ENCODE measurements at regions not wholly inside any gene's neighbourhood (a gene's known extent, or its start where the extent isn't known, plus 50 kb on each side); places are given as distances from the start of the nearest gene placed in this dataset.

DNA sequence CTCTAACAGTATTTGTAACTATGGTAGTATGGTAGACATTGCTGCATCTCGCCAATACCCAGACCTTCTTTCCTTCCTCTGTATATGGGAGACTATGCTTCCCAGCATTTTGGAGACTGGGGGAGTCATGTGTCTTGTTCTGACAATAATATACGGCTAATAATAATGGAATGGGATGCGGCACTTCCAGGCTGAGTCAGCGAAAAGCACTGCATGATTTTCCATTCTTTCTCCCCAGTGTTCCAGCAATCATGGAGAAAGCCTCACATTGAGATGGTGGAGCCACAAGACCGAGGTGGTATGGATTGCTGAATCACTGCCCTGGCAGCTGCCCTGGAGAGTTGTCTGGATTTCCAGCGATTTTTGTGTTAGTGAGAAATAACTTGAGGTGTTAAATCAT is 77.1 kb upstream of the FIBIN start:
- TF ChIP-seq, protein P1, sequence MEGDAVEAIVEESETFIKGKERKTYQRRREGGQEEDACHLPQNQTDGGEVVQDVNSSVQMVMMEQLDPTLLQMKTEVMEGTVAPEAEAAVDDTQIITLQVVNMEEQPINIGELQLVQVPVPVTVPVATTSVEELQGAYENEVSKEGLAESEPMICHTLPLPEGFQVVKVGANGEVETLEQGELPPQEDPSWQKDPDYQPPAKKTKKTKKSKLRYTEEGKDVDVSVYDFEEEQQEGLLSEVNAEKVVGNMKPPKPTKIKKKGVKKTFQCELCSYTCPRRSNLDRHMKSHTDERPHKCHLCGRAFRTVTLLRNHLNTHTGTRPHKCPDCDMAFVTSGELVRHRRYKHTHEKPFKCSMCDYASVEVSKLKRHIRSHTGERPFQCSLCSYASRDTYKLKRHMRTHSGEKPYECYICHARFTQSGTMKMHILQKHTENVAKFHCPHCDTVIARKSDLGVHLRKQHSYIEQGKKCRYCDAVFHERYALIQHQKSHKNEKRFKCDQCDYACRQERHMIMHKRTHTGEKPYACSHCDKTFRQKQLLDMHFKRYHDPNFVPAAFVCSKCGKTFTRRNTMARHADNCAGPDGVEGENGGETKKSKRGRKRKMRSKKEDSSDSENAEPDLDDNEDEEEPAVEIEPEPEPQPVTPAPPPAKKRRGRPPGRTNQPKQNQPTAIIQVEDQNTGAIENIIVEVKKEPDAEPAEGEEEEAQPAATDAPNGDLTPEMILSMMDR (conservative IDR thresholded peaks at IDR 0.05): no peak
- TF ChIP-seq ZFX (IDR thresholded peaks at IDR 0.05): no peak
